ENCODE measurements at regions not wholly inside any gene's neighbourhood (a gene's known extent, or its start where the extent isn't known, plus 50 kb on each side); places are given as distances from the start of the nearest gene placed in this dataset.

GRCh38 chr14:46051796-46052195, 599.8 kb downstream of the RPL10L start:
- no peaks in the 10 kb centered on the region for H3K27me3 ChIP-seq (replicated peaks; ENCODE audit: insufficient read depth, low read depth, low read length, poor library complexity)
- DNase-seq (ENCODE audit: low spot score), result no peak
- no peaks in the 10 kb centered on the region for H3K4me1 ChIP-seq (ENCODE audit: insufficient read depth, low read length, poor library complexity, severe bottlenecking)
- no TSS peak for BruUV-seq (replicated peaks)
- ChIA-PET POLR2A (ENCODE audit: low non-redundant PET) (no interaction called here), CTCF (no interaction called here)
- TF ChIP-seq EZH2 (IDR thresholded peaks at IDR 0.05; ENCODE audit: borderline replicate concordance, low read depth, low read length, poor library complexity, severe bottlenecking) (no peak), CTCF (conservative IDR thresholded peaks at IDR 0.05; ENCODE audit: low read depth, low read length) (no peak)
- intact Hi-C loops (cut with micrococcal nuclease; ENCODE audit: unreplicated experiment), result no loop called here
- H3K9me3 ChIP-seq (ENCODE audit: low read depth, low read length, poor library complexity, severe bottlenecking), result peaks cover 4% of the 10 kb centered on the region
- H3K27ac ChIP-seq (ENCODE audit: low read depth, low read length, poor library complexity, severe bottlenecking), result no peak overlapping the region
- H3K4me3 ChIP-seq (ENCODE audit: low read depth, low read length, poor library complexity, severe bottlenecking), result no peak overlapping the region
- no peaks in the 10 kb centered on the region for H3K36me3 ChIP-seq (ENCODE audit: insufficient read depth, low read length, poor library complexity, severe bottlenecking)

GRCh38 chr14:46048127-46048526, 603.5 kb downstream of the RPL10L start:
- no peaks in the 10 kb centered on the region for H3K36me3 ChIP-seq (ENCODE audit: insufficient read depth, low read length, poor library complexity, severe bottlenecking)
- intact Hi-C loops (cut with micrococcal nuclease; ENCODE audit: unreplicated experiment), result no loop called here
- no peaks in the 10 kb centered on the region for H3K4me1 ChIP-seq (ENCODE audit: insufficient read depth, low read length, poor library complexity, severe bottlenecking)
- peaks cover 9% of the 10 kb centered on the region for H3K9me3 ChIP-seq (ENCODE audit: low read depth, low read length, poor library complexity, severe bottlenecking)
- peak; percentile 15 for DNase-seq (ENCODE audit: low spot score)
- H3K27me3 ChIP-seq (replicated peaks; ENCODE audit: insufficient read depth, low read depth, low read length, poor library complexity), result no peaks in the 10 kb centered on the region
- no peak overlapping the region for H3K27ac ChIP-seq (ENCODE audit: low read depth, low read length, poor library complexity, severe bottlenecking)
- no TSS peak for BruUV-seq (replicated peaks)
- ChIA-PET CTCF (no interaction called here), POLR2A (ENCODE audit: low non-redundant PET) (no interaction called here)
- H3K4me3 ChIP-seq (ENCODE audit: low read depth, low read length, poor library complexity, severe bottlenecking), result no peak overlapping the region
- TF ChIP-seq EZH2 (IDR thresholded peaks at IDR 0.05; ENCODE audit: borderline replicate concordance, low read depth, low read length, poor library complexity, severe bottlenecking) (no peak), CTCF (conservative IDR thresholded peaks at IDR 0.05; ENCODE audit: low read depth, low read length) (peak; percentile 42; the same call in 1 of the 2 replicates)

- no TSS peak for BruUV-seq (replicated peaks)
- H3K27ac ChIP-seq (ENCODE audit: low read depth, low read length, poor library complexity, severe bottlenecking), result no peak overlapping the region
- ChIA-PET POLR2A (ENCODE audit: low non-redundant PET) (no interaction called here), CTCF (no interaction called here)
- H3K36me3 ChIP-seq (ENCODE audit: insufficient read depth, low read length, poor library complexity, severe bottlenecking), result no peaks in the 10 kb centered on the region
- no peak overlapping the region for H3K4me3 ChIP-seq (ENCODE audit: low read depth, low read length, poor library complexity, severe bottlenecking)
- H3K4me1 ChIP-seq (ENCODE audit: insufficient read depth, low read length, poor library complexity, severe bottlenecking), result no peaks in the 10 kb centered on the region
- intact Hi-C loops (cut with micrococcal nuclease; ENCODE audit: unreplicated experiment), result no loop called here
- no peaks in the 10 kb centered on the region for H3K9me3 ChIP-seq (ENCODE audit: low read depth, low read length, poor library complexity, severe bottlenecking)
- no peak for DNase-seq (ENCODE audit: low spot score)
- H3K27me3 ChIP-seq (replicated peaks; ENCODE audit: insufficient read depth, low read depth, low read length, poor library complexity), result no peaks in the 10 kb centered on the region
- no peak for TF ChIP-seq EZH2 (IDR thresholded peaks at IDR 0.05; ENCODE audit: borderline replicate concordance, low read depth, low read length, poor library complexity, severe bottlenecking)
- no peak for TF ChIP-seq CTCF (conservative IDR thresholded peaks at IDR 0.05; ENCODE audit: low read depth, low read length)
Observed at GRCh38 chr14:46036099-46036498, 615.5 kb downstream of the RPL10L start.

Data from A673 (cell line).